SU-DHL-6 (cell line): ENCODE measurements at regions not wholly inside any gene's neighbourhood (a gene's known extent, or its start where the extent isn't known, plus 50 kb on each side); places are given as distances from the start of the nearest gene placed in this dataset.

ENCODE experiments used
- H2AFZ ChIP-seq: fragments of 200-600 bp; sonication (generic); 2 replicates; pipeline ENCODE4 v1.6.1; 2014; ENCODE audit warnings: low read depth, mild to moderate bottlenecking, moderate library complexity, mixed read lengths, antibody characterized with exemption, low read length; ENCODE audit not compliant: severe bottlenecking
- H3F3A ChIP-seq: fragments of 200-600 bp; shearing (Covaris generic); 2 replicates; pipeline ENCODE4 v1.6.0; 2016; ENCODE audit warnings: antibody characterized with exemption, mild to moderate bottlenecking; ENCODE audit not compliant: insufficient read depth
- H3K27ac ChIP-seq: fragments of 200-600 bp; sonication (generic); 2 replicates; pipeline ENCODE4 v1.5.1; 2016; ENCODE audit warnings: low read depth, mild to moderate bottlenecking, low read length, moderate library complexity, mixed read lengths
- H3K27me3 ChIP-seq: fragments of 200-600 bp; sonication (generic), shearing (Covaris generic); 2 replicates; pipeline ENCODE4 v1.6.0; 2014; ENCODE audit warnings: mild to moderate bottlenecking, low read length
- H3K36me3 ChIP-seq: fragments of 200-600 bp; sonication (generic); 2 replicates; pipeline ENCODE4 v1.6.1; 2014; ENCODE audit warnings: mild to moderate bottlenecking, low read length, mixed read lengths
- H3K4me2 ChIP-seq: fragments of 300-600, 200-600 bp; shearing (Covaris generic), sonication (generic); 2 replicates; pipeline ENCODE4 v1.6.0; 2014; ENCODE audit warnings: low read length, low read depth, mild to moderate bottlenecking; ENCODE audit not compliant: poor library complexity, severe bottlenecking
- H3K4me3 ChIP-seq: fragments of 200-600 bp; sonication (generic); 2 replicates; pipeline ENCODE4 v1.5.1; 2014; ENCODE audit warnings: antibody characterized with exemption, low read length, mild to moderate bottlenecking, mixed read lengths; ENCODE audit not compliant: insufficient read depth, poor library complexity, severe bottlenecking
- H3K79me2 ChIP-seq: fragments of 200-600 bp; sonication (generic); 2 replicates; pipeline ENCODE4 v1.6.1; 2014; ENCODE audit warnings: mild to moderate bottlenecking, low read length, moderate library complexity; ENCODE audit not compliant: insufficient read depth
- H3K9ac ChIP-seq: fragments of 200-600 bp; sonication (generic); 2 replicates; pipeline ENCODE4 v1.7.0; 2014; ENCODE audit warnings: mild to moderate bottlenecking, low read length
- H3K9me2 ChIP-seq: fragments of 200-600 bp; sonication (generic); replicated peaks from 2 replicates; pipeline ENCODE4 v1.6.1; 2014; ENCODE audit warnings: low read length; ENCODE audit not compliant: insufficient read depth
- H3K9me3 ChIP-seq: fragments of 200-600 bp; sonication (generic); 2 replicates; pipeline ENCODE4 v1.6.1; 2014; ENCODE audit warnings: low read length, mixed read lengths; ENCODE audit not compliant: insufficient read depth
- H4K20me1 ChIP-seq: fragments of 200-600 bp; sonication (generic); 2 replicates; pipeline ENCODE4 v1.6.1; 2014; ENCODE audit warnings: low read depth, mild to moderate bottlenecking, antibody characterized with exemption, low read length, moderate library complexity, mixed read lengths
- EZH2phosphoT487 ChIP-seq: fragments of 200-600 bp; sonication (generic), shearing (Covaris generic); conservative IDR thresholded peaks from 2 replicates; pipeline ENCODE4 v1.6.1; 2018; ENCODE audit warnings: mild to moderate bottlenecking, antibody characterized with exemption, low read length, moderate library complexity, mixed read lengths
- TF ChIP-seq, protein P1 (sequence below): fragments of 200-600 bp; sonication (generic); IDR thresholded peaks from one replicate; pipeline ENCODE4 v1.5.1; 2017; ENCODE audit warnings: antibody characterized with exemption, mild to moderate bottlenecking, low read length, moderate library complexity; ENCODE audit not compliant: insufficient read depth, poor library complexity, severe bottlenecking

DNA sequence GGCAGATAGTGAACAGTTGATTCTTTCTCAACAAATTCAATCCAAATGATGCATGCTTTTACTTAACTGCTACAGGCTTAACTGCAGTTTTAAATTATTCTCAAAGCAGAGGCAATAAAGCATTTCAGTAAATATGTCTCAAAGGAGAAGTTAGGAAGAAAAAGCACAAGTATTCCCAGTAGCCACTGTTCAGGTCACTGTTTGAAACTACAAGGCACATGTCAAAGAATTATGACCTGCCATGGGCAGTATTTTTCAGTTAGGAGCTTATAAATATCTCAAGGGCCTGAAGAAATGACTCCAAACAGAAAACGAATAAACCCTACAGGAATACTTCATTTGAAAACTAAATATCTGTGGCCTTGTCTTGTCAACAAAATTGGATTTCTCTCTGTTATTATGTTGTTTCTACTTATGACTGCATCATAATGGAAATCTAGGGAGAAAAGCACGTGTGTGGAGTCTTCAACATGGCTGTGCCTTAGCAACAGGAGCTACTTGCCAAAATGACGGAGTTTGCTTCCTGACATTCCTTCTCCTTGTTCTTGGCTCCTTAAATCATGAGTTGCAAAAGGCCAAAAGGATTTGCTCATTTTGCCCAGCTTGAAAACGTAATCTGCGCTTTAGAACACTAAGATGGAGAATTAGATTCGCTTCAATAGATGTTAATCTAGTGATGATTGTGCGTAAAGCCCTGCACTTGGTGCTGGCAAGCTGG, 67.6 kb upstream of the GPR101 start:
- Histone ChIP-seq H3K27ac (no peak overlapping the region), H3K9ac (no peak overlapping the region), H3K79me2 (no peaks in the 10 kb centered on the region), H3K9me2 (no peaks in the 10 kb centered on the region), H4K20me1 (no peaks in the 10 kb centered on the region), H3K4me3 (no peak overlapping the region), H3F3A (no peaks in the 10 kb centered on the region), H3K36me3 (no peaks in the 10 kb centered on the region), H3K27me3 (no peaks in the 10 kb centered on the region), H2AFZ (no peak overlapping the region), H3K4me2 (no peak overlapping the region), H3K9me3 (no peaks in the 10 kb centered on the region)
- no peak for TF ChIP-seq EZH2phosphoT487
- TF ChIP-seq, protein P1, sequence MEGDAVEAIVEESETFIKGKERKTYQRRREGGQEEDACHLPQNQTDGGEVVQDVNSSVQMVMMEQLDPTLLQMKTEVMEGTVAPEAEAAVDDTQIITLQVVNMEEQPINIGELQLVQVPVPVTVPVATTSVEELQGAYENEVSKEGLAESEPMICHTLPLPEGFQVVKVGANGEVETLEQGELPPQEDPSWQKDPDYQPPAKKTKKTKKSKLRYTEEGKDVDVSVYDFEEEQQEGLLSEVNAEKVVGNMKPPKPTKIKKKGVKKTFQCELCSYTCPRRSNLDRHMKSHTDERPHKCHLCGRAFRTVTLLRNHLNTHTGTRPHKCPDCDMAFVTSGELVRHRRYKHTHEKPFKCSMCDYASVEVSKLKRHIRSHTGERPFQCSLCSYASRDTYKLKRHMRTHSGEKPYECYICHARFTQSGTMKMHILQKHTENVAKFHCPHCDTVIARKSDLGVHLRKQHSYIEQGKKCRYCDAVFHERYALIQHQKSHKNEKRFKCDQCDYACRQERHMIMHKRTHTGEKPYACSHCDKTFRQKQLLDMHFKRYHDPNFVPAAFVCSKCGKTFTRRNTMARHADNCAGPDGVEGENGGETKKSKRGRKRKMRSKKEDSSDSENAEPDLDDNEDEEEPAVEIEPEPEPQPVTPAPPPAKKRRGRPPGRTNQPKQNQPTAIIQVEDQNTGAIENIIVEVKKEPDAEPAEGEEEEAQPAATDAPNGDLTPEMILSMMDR, result no peak
